Mammary epithelial cell (primary cell): ENCODE measurements at regions not wholly inside any gene's neighbourhood (a gene's known extent, or its start where the extent isn't known, plus 50 kb on each side); places are given as distances from the start of the nearest gene placed in this dataset.

Experiments used
- CTCF ChIP-seq, 2 donors: IDR thresholded peaks in 1 of 2; conservative IDR thresholded peaks in 1 of 2; 2 replicates each; pipeline ENCODE4 v1.5.1; 2011 to 2012; ENCODE audit warnings: inconsistent platforms in 2 of 2, low read length in 2 of 2, mild to moderate bottlenecking in 2 of 2, control low read depth in 1 of 2, low read depth in 1 of 2; ENCODE audit not compliant: insufficient read depth in 1 of 2; ENCODE audit errors: extremely low read depth in 1 of 2
- EZH2 ChIP-seq: IDR thresholded peaks from 2 replicates; pipeline ENCODE4 v1.6.1; 2012; ENCODE audit warnings: low read length, inconsistent platforms, borderline replicate concordance

- TF ChIP-seq CTCF (conservative IDR thresholded peaks at IDR 0.05 in 1 of 2, IDR thresholded peaks at IDR 0.05 in 1 of 2; ENCODE audit: extremely low read depth in 1 of 2, insufficient read depth in 1 of 2, low read depth in 1 of 2, low read length in 2 of 2) (no peak), EZH2 (no peak)
These were observed 78.7 kb upstream of the SPTBN1 start for GRCh38 chr2:54377451-54377850.
